ENCODE measurements at regions not wholly inside any gene's neighbourhood (a gene's known extent, or its start where the extent isn't known, plus 50 kb on each side); places are given as distances from the start of the nearest gene placed in this dataset.

- TF ChIP-seq ZBTB5 (IDR thresholded peaks at IDR 0.05): no peak
- TF ChIP-seq POLR2AphosphoS5 (IDR thresholded peaks at IDR 0.05; ENCODE audit: control insufficient read depth, insufficient read depth, low read depth, low read length): no peak
Observed at GRCh38 chr1:220410611-220411010, 117.3 kb upstream of the MARK1 start (continued).

GRCh38 chr1:220409771-220410595, 118.0 kb upstream of the MARK1 start:
- Histone ChIP-seq H3K9me3 (replicated peaks; ENCODE audit: control insufficient read depth, insufficient read depth, low read depth, low read length) (no peaks in the 10 kb centered on the region), H3K4me1 (replicated peaks in 1 of 2; ENCODE audit: control insufficient read depth in 2 of 2, insufficient read depth in 2 of 2, low read length in 2 of 2) (peaks cover 0 to 4% of the 10 kb centered on the region in 2 experiments; a peak in 1 of 5 replicates), H3K4me3 (no peak overlapping the region), H3K9ac (ENCODE audit: insufficient read depth in 1 of 2, low read depth in 2 of 2, low read length in 2 of 2) (no peak overlapping the region), H3K27me3 (ENCODE audit: control insufficient read depth in 2 of 2, insufficient read depth in 2 of 2, low read length in 2 of 2) (peaks cover 2 to 8% of the 10 kb centered on the region in 2 experiments; a peak in 2 of 5 replicates), H3K9me1 (ENCODE audit: control insufficient read depth, insufficient read depth, low read length) (no peaks in the 10 kb centered on the region), H4K20me1 (replicated peaks; ENCODE audit: control insufficient read depth, insufficient read depth, low read length) (no peaks in the 10 kb centered on the region), H2AFZ (ENCODE audit: low read depth, low read length) (no peak overlapping the region), H3K4me2 (ENCODE audit: insufficient read depth, low read length) (no peak overlapping the region), H3K36me3 (ENCODE audit: control insufficient read depth, insufficient read depth, low read length) (no peaks in the 10 kb centered on the region), H3K27ac (ENCODE audit: extremely low read depth, low read depth, low read length) (no peak overlapping the region), H3K79me2 (ENCODE audit: control insufficient read depth, insufficient read depth, low read length) (no peaks in the 10 kb centered on the region)
- DNase-seq (ENCODE audit: extremely low read depth in 1 of 4, low spot score in 3 of 4): no peak
- under 1% methylated on average over 13 of the region's 13 CpGs for WGBS (ENCODE audit: insufficient coverage, low coverage, missing lambda C conversion rate)
- intact Hi-C loops (cut with micrococcal nuclease) (no loop called here), in situ Hi-C loops (cut with MboI) (no loop called here)
- ChIA-PET POLR2A (no interaction called here), CTCF (ENCODE audit: low intra/inter-chr PET ratio) (no interaction called here)
- no TSS peak for BruUV-seq (replicated peaks)
- FAIRE-seq: no peak
- TF ChIP-seq C11orf30 (IDR thresholded peaks at IDR 0.05; ENCODE audit: low read depth) (peak; percentile 43; the same call in 1 of the 2 replicates), ZNF316 (IDR thresholded peaks at IDR 0.05) (peak; percentile 67), SMAD3 (CRISPR knock-in tag; conservative IDR thresholded peaks at IDR 0.05) (no peak)
- no peak for ATAC-seq

Data from K562 (cell line).